ENCODE measurements at regions not wholly inside any gene's neighbourhood (a gene's known extent, or its start where the extent isn't known, plus 50 kb on each side); places are given as distances from the start of the nearest gene placed in this dataset.

- Histone ChIP-seq H3K4me2 (no peak overlapping the region), H3K36me3 (ENCODE audit: insufficient read depth) (no peaks in the 10 kb centered on the region), H2AFZ (ENCODE audit: low read depth) (no peak overlapping the region), H3K27ac (no peak overlapping the region), H3K4me3 (IDR thresholded peaks at IDR 0.05; ENCODE audit: insufficient read depth, low read depth, low read length) (no peak overlapping the region), H3K4me1 (ENCODE audit: low read depth, poor library complexity, severe bottlenecking) (no peaks in the 10 kb centered on the region), H4K20me1 (ENCODE audit: insufficient read depth) (no peaks in the 10 kb centered on the region), H3K79me2 (ENCODE audit: insufficient read depth, low read depth) (no peaks in the 10 kb centered on the region), H3K9ac (no peak overlapping the region), H3K27me3 (ENCODE audit: insufficient read depth, low read depth) (no peaks in the 10 kb centered on the region)
- no peak for TF ChIP-seq CTCF (conservative IDR thresholded peaks at IDR 0.05; ENCODE audit: low read depth, low read length)
Measured at GRCh38 chr13:31853643-31854326, 114.5 kb downstream of the RXFP2 start.

GRCh38 chr13:31859571-31859970 lies 120.2 kb downstream of the RXFP2 start:
- no peak for TF ChIP-seq CTCF (conservative IDR thresholded peaks at IDR 0.05; ENCODE audit: low read depth, low read length)
- H3K9ac ChIP-seq: no peak overlapping the region
- H3K4me3 ChIP-seq (IDR thresholded peaks at IDR 0.05; ENCODE audit: insufficient read depth, low read depth, low read length): no peak overlapping the region
- no peaks in the 10 kb centered on the region for H3K27me3 ChIP-seq (ENCODE audit: insufficient read depth, low read depth)
- no peak overlapping the region for H3K27ac ChIP-seq
- H4K20me1 ChIP-seq (ENCODE audit: insufficient read depth): no peaks in the 10 kb centered on the region
- no peak overlapping the region for H2AFZ ChIP-seq (ENCODE audit: low read depth)
- H3K4me2 ChIP-seq: no peak overlapping the region
- no peaks in the 10 kb centered on the region for H3K36me3 ChIP-seq (ENCODE audit: insufficient read depth)
- no peaks in the 10 kb centered on the region for H3K4me1 ChIP-seq (ENCODE audit: low read depth, poor library complexity, severe bottlenecking)
- H3K79me2 ChIP-seq (ENCODE audit: insufficient read depth, low read depth): no peaks in the 10 kb centered on the region

- H4K20me1 ChIP-seq (ENCODE audit: insufficient read depth): no peaks in the 10 kb centered on the region
- no peak overlapping the region for H3K27ac ChIP-seq
- H3K27me3 ChIP-seq (ENCODE audit: insufficient read depth, low read depth): no peaks in the 10 kb centered on the region
- no peak overlapping the region for H3K4me3 ChIP-seq (IDR thresholded peaks at IDR 0.05; ENCODE audit: insufficient read depth, low read depth, low read length)
- no peak overlapping the region for H3K9ac ChIP-seq
- no peaks in the 10 kb centered on the region for H3K4me1 ChIP-seq (ENCODE audit: low read depth, poor library complexity, severe bottlenecking)
- H3K36me3 ChIP-seq (ENCODE audit: insufficient read depth): no peaks in the 10 kb centered on the region
- no peaks in the 10 kb centered on the region for H3K79me2 ChIP-seq (ENCODE audit: insufficient read depth, low read depth)
- no peak overlapping the region for H3K4me2 ChIP-seq
- no peak overlapping the region for H2AFZ ChIP-seq (ENCODE audit: low read depth)
- TF ChIP-seq CTCF (conservative IDR thresholded peaks at IDR 0.05; ENCODE audit: low read depth, low read length): no peak
Measured at GRCh38 chr13:31860002-31860401, 120.7 kb downstream of the RXFP2 start.

GRCh38 chr13:31862828-31863227 lies 123.5 kb downstream of the RXFP2 start:
- Histone ChIP-seq H4K20me1 (ENCODE audit: insufficient read depth) (no peaks in the 10 kb centered on the region), H3K4me3 (IDR thresholded peaks at IDR 0.05; ENCODE audit: insufficient read depth, low read depth, low read length) (no peak overlapping the region), H2AFZ (ENCODE audit: low read depth) (no peak overlapping the region), H3K36me3 (ENCODE audit: insufficient read depth) (no peaks in the 10 kb centered on the region), H3K27me3 (ENCODE audit: insufficient read depth, low read depth) (no peaks in the 10 kb centered on the region), H3K4me2 (no peak overlapping the region), H3K27ac (no peak overlapping the region), H3K9ac (no peak overlapping the region), H3K79me2 (ENCODE audit: insufficient read depth, low read depth) (no peaks in the 10 kb centered on the region), H3K4me1 (ENCODE audit: low read depth, poor library complexity, severe bottlenecking) (no peaks in the 10 kb centered on the region)
- TF ChIP-seq CTCF (conservative IDR thresholded peaks at IDR 0.05; ENCODE audit: low read depth, low read length): no peak
